GM18951 (cell line): ENCODE measurements at regions not wholly inside any gene's neighbourhood (a gene's known extent, or its start where the extent isn't known, plus 50 kb on each side); places are given as distances from the start of the nearest gene placed in this dataset.
"Not testable (repeated sequence)": the region's sequence is repeated elsewhere in the genome, so short reads cannot be mapped to it uniquely, and the experiment has no call there.

ENCODE experiments used
- POLR2A ChIP-seq: IDR thresholded peaks from 4 replicates; pipeline ENCODE4 v1.6.1; 2011; ENCODE audit warnings: mild to moderate bottlenecking; ENCODE audit not compliant: insufficient read length, insufficient read depth; ENCODE audit errors: extremely low read depth
- in situ Hi-C: fragments of 300-500 bp; cut with MboI; formaldehyde crosslinking; loops from one replicate; pipeline ENCODE4 v1.12.0; 2022; ENCODE audit warnings: low sequenced_read_pairs, mixed read lengths, inconsistent platforms; ENCODE audit not compliant: unreplicated experiment

DNA sequence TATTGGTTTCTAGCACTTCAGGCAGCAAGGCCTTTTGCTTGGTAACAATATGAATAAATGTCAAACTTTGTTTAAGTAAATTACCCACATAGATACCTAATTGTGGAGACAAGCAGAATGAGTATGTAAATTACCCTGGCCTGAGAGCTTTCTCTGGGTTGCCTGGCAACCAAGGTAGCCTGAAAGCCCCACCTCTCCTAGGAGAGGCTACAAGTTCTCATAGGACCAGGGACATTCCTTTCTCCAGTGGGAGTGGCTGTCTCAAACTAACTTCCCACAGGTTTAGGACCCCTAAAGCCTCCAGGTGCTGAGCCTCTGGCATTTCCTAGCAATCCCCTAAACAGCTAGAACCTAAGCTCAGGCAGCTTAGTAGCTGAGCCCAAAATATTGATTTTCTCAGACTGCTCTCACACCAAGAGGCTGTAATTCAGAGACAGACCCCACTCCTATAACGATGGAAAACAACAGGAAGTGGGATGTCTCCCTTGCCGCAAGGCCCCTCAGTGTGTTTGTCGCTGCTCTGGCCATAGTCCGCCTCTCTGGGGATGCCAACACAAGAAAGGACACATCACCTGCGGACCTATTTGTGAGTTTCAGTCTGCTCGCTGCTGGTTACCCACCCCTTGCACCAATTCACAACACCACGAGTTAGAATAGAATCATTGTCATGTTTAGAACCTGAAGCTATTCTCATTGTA lies 207.3 kb downstream of the DLEU7 start:
- TF ChIP-seq POLR2A = no peak
- in situ Hi-C loops = no loop called here

DNA sequence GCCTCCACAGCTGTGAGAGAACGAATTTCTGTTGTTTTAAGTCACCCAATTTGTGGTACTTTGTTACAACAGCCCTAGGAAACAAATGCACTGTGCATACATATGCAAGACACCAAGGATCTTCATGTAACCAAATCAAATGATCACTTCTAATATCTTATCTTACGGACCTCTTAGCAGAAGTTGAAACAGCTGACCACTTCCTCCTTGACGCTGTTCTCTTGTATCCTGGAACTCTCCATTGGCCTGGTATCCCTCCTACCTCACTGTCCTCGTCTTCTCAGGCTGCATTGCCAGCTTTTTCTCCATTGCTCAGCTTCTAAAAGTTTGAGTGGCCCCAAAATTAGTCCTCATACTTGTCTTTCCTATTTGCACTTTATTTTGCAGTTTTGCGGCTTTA lies 200.4 kb downstream of the DLEU7 start:
- no peak for TF ChIP-seq POLR2A
- in situ Hi-C loops = no loop called here

DNA sequence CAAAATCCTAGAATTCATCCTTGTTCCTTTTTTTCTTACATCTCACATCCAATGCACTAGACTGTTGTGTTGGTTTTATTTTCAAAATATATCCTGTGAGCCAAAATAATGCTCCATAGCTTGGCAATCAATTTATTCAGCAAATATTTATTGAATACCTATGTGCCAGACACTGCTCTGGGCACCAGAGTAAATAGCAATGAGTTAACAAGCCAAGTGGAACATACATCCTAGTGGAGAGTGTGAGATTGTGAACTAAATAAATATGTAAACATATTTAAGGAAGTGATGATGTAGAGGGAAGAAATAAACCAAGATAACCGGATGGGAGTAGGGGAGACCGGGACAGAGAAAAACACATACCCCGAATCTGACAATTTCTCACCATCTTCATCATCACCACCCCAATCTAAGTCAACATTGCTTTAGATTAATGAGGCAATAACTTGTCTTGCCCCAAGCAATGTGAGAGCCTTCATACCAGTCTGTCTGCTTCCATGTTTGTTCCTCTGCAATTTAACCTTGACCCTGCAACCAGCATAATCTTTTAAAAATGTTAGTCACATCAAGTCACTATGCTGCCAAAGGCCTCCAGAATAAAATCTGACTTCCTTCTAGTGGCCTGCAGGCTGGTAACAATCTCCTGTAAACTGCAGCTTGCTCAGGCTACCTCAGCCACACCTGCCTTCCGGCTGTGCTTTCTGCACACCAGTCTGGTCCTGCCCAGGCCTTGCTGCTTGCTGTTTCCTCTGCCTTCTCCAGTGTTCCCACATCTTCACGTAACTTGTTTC lies 199.2 kb downstream of the DLEU7 start:
- no peak for TF ChIP-seq POLR2A
- in situ Hi-C loops = no loop called here

DNA sequence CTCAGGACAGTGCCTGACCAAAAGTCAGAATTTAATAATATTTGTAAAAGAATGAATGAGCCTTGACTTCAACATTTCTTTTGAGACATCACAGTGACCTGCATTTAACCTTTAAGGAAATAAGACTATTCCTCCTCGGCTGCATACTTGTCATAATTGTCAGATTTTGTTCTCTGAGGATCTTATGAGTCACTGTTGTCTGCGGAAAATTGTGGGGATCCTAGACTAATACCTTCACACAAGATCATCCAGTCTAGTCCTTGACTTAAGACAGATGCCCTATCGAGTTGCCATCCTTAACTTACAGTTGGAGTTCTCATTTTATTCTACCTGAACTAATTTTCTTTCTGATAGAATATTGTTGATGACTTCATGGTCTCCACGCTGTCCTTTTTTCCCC lies 198.4 kb downstream of the DLEU7 start:
- in situ Hi-C loops = no loop called here
- no peak for TF ChIP-seq POLR2A

DNA sequence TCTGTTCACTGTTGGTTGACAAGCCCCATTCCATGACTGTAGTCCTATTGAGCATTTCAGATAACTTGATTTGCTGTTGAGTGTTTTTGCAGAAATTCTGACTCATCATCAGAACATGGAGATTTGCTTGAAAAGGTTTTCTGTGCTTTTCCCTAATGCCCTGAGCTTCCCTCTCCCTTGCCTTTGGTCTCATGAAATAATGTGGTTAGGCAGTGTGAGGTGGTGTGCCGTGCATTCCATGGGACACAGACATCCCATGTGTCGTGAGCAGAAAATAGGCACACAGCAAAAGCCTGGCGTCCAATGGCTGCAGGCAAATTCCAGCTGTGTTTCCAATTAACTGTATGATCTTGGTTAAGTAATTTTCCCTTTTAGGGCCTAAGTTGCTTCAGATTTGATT lies 197.4 kb downstream of the DLEU7 start:
- in situ Hi-C loops = no loop called here
- TF ChIP-seq POLR2A = no peak

DNA sequence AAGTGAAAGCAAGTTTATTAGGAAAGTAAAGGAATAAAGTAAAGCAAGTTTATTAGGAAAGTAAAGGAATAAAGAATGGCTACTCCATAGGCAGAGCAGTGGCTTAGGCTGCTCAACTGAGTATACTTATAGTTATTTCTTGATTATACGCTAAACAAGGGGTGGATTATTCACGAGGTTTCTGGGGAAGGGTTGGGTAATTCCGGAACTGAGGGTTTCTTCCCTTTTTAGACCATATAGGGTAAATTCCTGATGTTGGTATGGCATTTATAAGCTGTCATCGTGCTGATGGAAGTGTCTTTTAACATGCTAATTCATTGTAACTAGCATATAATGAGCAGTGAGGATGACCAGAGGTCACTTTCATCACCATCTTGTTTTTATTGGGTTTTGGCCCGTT lies 194.3 kb downstream of the DLEU7 start:
- no peak for TF ChIP-seq POLR2A
- in situ Hi-C loops = no loop called here

DNA sequence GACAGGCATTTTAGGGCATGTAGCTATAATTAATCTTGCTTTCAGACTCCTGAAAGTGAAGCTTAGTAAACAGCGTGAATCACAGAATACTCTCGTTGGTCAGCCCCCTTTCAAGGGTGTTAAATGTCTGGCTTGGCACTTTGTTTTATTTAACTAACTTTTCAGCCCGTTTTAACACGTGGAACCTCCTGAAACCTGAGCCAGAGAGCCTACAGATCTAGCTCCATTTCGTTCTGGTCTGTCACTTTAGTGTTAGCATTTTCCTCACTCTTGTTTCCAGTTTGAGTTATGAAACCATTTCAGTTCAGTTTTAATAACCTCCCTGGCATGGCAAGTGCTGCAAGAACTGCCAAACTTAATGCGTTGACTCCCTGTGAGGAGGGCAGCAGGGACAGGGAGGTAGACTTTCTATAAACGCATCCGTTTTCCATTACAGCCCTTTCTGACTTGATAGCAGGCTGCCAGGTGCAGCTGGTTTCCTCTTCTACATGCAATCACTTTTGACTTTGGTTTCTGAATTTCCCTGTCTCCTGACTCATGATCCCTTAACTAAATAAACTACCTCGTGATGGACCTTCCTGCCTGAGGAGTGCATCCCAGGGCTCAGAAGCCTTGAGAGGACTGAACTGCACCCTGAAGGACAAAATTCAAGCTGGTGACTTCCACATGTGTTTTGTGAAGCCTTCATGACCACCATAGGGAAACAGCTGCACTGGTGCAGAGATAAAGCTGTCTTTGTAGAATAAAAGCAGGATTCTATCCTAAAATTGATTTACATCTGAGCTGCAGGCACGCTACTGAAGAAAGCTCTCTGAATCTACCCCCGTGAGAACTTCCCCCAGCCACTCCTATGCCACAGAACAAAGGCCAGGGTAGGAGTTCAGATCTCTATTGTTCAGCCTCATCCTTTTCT lies 192.6 kb downstream of the DLEU7 start:
- no peak for TF ChIP-seq POLR2A
- in situ Hi-C loops = no loop called here

DNA sequence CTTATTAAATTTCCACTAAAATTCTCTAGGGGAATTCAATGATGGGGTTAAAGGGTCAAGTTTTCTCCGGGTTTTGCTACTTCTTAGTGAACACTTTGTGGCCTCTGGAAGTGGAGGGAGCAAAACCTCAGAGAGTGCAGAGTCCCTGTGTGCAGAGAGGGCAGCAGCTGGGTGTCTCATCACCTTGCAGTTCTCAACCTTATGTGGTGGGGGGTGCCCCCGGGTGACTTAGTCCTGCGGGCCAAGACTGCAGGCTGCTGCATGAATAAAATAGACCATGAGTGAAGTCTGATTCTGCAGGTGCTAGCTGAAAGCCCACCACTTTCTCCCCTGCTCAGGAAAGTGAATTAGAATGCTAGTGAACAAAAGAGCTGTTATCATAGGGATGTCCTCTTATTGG lies 191.6 kb downstream of the DLEU7 start:
- in situ Hi-C loops = no loop called here
- no peak for TF ChIP-seq POLR2A

DNA sequence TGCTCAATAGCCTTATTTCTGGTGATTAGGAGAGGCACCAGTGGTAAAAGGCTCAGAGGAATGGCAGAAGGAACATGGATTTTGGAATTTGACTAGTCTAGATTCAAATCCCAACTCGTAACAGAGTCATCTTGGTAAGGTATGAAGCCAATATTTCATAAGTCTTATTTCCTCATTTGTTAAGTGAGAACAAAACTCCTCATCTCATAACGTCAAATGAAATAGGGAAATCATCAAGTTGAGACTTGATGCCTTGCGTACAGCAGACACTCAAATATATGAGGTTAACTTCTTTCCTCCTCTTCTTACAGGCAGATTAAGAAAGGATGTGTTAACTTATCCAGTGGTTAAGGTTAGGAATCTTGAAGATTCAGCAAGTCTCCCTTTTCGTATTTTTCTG lies 189.2 kb downstream of the DLEU7 start:
- in situ Hi-C loops = no loop called here
- no peak for TF ChIP-seq POLR2A

DNA sequence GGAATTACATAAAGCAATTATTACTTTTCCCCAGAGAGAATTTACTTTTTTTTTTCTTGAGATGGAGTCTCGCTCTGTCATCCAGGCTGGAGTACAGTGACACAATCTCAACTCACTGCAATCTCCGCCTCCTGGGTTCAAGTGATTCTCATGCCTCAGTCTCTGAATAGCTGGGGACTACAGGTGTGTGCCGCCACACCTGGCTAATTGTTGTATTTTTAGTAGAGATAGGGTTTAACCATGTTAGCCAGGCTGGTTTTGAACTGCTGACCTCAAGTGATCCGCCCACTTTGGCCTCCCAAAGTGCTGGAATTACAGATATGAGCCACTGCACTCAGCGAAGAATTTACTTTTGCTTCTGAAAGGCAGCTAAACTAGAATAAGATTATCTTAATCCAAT lies 181.6 kb downstream of the DLEU7 start:
- in situ Hi-C loops = not testable (repeated sequence)

DNA sequence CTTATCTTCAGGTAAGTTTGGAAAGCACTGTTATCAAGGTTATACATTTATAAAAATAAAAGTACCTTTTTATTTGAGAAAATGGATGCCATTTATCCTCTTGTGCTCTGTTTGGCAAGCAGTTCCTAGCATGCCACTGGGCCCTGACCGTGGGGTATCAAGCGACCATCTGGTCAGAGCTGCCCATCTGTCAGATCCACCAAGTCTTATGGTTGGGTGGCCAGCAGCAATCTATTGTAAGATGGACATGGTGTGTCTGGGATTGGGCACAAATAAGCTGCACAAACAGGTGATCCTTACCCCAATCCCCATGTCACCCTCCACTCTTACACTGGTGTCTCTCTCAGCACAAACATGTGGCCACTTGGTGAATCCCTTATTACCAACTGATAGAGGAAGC lies 178.5 kb downstream of the DLEU7 start:
- in situ Hi-C loops = no loop called here
- TF ChIP-seq POLR2A = no peak

DNA sequence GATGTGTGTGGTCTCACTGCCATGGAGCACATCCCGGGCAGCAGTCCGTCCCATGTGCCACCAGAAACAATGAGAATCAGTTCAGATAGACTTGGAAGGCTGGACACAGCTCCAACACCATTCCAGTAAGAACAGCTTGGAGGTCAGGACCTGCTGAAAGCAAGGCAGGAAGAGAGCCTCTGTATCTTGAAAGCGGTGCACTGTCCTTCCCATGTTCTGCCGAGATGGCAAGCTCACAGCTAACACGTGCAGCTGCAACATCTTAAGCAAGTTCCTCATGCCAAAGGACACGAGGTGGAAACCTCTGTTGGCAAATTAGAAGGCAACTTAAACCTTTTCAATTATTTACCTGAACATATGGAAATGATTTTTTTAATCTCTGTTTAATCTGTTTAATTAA lies 175.4 kb downstream of the DLEU7 start:
- in situ Hi-C loops = no loop called here
- TF ChIP-seq POLR2A = no peak

DNA sequence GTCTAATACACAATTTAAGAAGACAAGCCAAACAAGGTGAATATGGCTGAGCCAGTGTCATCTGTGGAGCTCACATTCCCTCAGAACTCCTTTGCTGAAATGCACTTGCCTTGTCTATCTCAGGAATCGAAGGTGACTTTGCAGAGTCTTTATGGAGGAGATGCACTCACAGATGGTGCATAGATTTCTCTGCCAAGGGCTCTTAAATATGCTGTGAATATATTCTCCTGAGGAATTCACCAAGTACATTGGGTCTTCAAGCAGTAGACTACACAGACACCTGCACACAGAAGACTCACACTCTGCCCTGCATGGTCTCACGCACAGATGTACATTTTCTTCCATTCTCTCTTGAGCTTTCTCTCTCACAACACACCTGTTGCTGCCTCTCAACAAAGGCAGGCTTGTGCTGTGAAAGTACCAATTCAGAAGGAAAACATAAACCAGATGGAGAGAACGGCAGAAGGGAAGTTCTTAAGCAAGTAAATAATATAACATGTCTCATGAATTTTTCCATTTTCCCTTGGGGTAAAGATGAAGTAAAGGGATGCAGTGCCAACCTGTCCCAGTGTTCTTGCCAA lies 174.7 kb downstream of the DLEU7 start:
- in situ Hi-C loops = no loop called here
- TF ChIP-seq POLR2A = no peak

DNA sequence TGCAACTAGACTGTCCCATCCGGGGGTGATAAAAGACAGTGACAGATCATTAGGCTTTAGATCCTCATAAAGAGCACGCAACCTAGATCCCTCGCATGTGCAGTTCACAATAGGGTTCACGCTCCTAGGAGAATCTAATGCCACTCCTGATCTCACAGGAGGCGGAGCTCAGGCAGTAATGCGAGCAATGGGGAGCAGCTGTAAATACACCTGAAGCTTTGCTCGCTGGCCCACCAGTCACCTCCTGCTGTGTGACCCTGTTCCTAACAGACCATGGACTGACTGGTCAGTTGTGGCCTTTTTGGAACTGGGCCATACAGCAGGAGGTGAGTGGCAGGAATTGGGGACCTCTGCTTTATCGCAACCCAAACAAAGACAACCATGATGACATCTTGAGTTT lies 173.2 kb downstream of the DLEU7 start:
- no peak for TF ChIP-seq POLR2A
- in situ Hi-C loops = no loop called here
